ENCODE measurements at regions not wholly inside any gene's neighbourhood (a gene's known extent, or its start where the extent isn't known, plus 50 kb on each side); places are given as distances from the start of the nearest gene placed in this dataset.

DNA sequence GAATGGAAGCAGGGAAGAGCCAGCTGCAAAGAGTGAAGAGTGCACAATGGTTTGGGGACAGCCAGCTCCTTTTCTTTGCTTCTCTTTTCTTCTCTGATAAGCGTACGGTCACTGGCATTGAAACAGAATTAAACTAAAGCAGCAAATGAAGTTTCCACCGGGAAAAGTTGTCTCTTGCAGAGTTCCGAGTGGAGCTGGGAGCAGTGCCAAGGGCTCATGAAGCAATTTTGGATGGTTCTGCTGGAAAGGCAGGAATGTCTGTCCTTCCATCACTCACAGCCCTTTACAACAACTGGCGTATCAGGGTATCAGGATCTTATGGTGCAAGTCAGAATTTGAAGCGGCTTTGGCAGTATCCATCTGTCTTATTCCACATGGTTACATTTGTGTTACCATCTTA, 1042.9 kb downstream of the NTRK3 start:
- Histone ChIP-seq H3K4me3 (ENCODE audit: low read depth, low read length) (no peak overlapping the region), H3K36me3 (ENCODE audit: control insufficient read depth, insufficient read depth, low read length) (no peaks in the 10 kb centered on the region), H3K27me3 (ENCODE audit: control insufficient read depth, insufficient read depth, low read length) (no peaks in the 10 kb centered on the region)
- TF ChIP-seq, protein P1, sequence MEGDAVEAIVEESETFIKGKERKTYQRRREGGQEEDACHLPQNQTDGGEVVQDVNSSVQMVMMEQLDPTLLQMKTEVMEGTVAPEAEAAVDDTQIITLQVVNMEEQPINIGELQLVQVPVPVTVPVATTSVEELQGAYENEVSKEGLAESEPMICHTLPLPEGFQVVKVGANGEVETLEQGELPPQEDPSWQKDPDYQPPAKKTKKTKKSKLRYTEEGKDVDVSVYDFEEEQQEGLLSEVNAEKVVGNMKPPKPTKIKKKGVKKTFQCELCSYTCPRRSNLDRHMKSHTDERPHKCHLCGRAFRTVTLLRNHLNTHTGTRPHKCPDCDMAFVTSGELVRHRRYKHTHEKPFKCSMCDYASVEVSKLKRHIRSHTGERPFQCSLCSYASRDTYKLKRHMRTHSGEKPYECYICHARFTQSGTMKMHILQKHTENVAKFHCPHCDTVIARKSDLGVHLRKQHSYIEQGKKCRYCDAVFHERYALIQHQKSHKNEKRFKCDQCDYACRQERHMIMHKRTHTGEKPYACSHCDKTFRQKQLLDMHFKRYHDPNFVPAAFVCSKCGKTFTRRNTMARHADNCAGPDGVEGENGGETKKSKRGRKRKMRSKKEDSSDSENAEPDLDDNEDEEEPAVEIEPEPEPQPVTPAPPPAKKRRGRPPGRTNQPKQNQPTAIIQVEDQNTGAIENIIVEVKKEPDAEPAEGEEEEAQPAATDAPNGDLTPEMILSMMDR (IDR thresholded peaks at IDR 0.05; ENCODE audit: insufficient read depth, low read length, severe bottlenecking): no peak
- no peak for FAIRE-seq
- no peak for DNase-seq (ENCODE audit: low read depth)

DNA sequence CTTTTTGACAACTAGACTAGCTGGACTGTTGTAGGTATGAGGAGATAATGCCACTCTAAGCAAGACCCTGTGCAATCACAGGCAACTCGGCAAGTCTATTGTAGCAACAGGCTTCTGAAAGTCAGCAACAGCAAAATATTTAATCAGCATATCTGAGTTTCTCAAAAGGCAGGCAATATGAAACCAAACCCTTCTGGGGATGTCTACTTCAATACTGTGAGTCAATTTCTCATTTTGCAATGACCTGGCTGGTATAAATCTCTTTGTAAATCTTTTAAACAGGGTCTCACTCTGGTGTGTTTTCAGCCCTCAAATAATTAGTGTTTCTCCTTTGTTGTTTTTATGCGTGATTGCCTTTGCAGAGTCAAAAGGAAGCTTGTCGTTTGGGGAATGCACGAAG, 1044.5 kb downstream of the NTRK3 start:
- no peak for DNase-seq (ENCODE audit: low read depth)
- no peak for FAIRE-seq
- H3K27me3 ChIP-seq (ENCODE audit: control insufficient read depth, insufficient read depth, low read length): no peaks in the 10 kb centered on the region
- TF ChIP-seq, protein P1 (IDR thresholded peaks at IDR 0.05; ENCODE audit: insufficient read depth, low read length, severe bottlenecking): no peak
- no peak overlapping the region for H3K4me3 ChIP-seq (ENCODE audit: low read depth, low read length)
- H3K36me3 ChIP-seq (ENCODE audit: control insufficient read depth, insufficient read depth, low read length): no peaks in the 10 kb centered on the region

DNA sequence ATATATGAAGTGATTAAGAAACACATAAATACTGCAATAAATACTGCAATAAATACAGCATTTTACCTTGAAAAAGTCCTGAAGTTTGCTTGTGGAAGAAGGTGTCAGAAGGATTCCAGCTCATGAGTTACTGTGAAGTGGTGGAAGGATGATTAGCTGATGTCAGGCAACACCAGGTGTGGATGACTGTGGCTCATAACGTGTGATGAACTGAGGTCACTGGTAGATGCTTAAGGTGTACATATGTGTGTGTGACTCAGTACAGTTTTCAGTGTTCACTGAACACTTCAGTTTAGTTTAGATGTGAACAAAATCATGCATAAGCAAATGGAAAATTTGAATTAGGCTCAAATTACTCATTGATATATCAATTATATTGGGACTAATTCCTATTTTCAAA, 1045.0 kb downstream of the NTRK3 start:
- peak; percentile 77 for FAIRE-seq
- TF ChIP-seq, protein P1 (IDR thresholded peaks at IDR 0.05; ENCODE audit: insufficient read depth, low read length, severe bottlenecking): no peak
- Histone ChIP-seq H3K4me3 (ENCODE audit: low read depth, low read length) (no peak overlapping the region), H3K36me3 (ENCODE audit: control insufficient read depth, insufficient read depth, low read length) (no peaks in the 10 kb centered on the region), H3K27me3 (ENCODE audit: control insufficient read depth, insufficient read depth, low read length) (no peaks in the 10 kb centered on the region)
- DNase-seq (ENCODE audit: low read depth): peak; percentile 32

DNA sequence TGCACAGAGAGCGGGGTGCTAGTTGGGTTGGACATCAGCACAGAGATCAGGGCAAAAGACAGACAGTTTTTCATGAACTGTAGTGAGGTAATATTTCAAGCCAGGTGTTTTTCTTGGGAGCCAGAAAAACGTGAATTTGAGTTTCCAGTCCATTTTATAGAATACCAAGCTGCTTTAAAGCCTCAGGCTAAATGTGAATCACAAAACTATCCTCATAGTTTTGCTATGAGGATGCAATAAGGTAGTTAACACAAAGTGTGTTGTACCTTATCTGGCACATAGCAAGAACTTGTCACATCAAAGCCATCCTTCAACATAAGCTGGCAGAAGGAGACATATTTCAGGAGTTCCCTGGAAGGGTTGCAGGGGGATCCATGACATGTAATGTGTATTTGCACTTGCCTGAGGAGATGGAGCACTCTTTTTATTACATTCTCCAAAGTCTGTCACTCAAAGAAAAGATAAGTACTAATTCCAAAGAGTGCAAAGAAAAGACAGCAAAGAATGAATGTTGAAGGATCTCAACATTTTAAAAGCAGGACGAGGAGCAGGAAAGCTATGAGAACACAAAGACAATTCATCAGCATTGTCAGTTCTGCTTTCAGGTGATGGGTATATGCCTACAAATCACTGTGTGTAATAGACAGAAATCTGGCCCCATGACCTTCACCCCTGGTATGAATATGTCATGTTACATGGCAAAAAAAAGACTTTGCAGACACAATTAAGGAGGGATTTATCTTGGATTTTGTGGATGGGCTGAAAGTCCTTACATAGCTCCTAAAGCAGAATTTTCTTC, 1046.4 kb downstream of the NTRK3 start:
- no peak overlapping the region for H3K4me3 ChIP-seq (ENCODE audit: low read depth, low read length)
- TF ChIP-seq, protein P1 (IDR thresholded peaks at IDR 0.05; ENCODE audit: insufficient read depth, low read length, severe bottlenecking): no peak
- H3K27me3 ChIP-seq (ENCODE audit: control insufficient read depth, insufficient read depth, low read length): no peaks in the 10 kb centered on the region
- peak; percentile 58 for DNase-seq (ENCODE audit: low read depth)
- H3K36me3 ChIP-seq (ENCODE audit: control insufficient read depth, insufficient read depth, low read length): no peaks in the 10 kb centered on the region
- no peak for FAIRE-seq

- TF ChIP-seq, protein P1 (IDR thresholded peaks at IDR 0.05; ENCODE audit: insufficient read depth, low read length, severe bottlenecking): no peak
- Histone ChIP-seq H3K36me3 (ENCODE audit: control insufficient read depth, insufficient read depth, low read length) (no peaks in the 10 kb centered on the region), H3K27me3 (ENCODE audit: control insufficient read depth, insufficient read depth, low read length) (no peaks in the 10 kb centered on the region), H3K4me3 (ENCODE audit: low read depth, low read length) (no peak overlapping the region)
- no peak for FAIRE-seq
- DNase-seq (ENCODE audit: low read depth): peak; percentile 77
Observed at GRCh38 chr15:87207990-87208580, 1048.5 kb downstream of the NTRK3 start.

Data from bronchial epithelial cell (primary cell).